ENCODE measurements at regions not wholly inside any gene's neighbourhood (a gene's known extent, or its start where the extent isn't known, plus 50 kb on each side); places are given as distances from the start of the nearest gene placed in this dataset.
"Not testable (repeated sequence)": the region's sequence is repeated elsewhere in the genome, so short reads cannot be mapped to it uniquely, and the experiment has no call there.

- 62% methylated on average over 16 of the region's 17 CpGs for WGBS (ENCODE audit: insufficient coverage)
- Histone ChIP-seq H3K27me3 (ENCODE audit: control insufficient read depth, insufficient read depth, low read length) (peaks cover 15% of the 10 kb centered on the region), H3K9me3 (ENCODE audit: control insufficient read depth, insufficient read depth, low read length) (no peaks in the 10 kb centered on the region), H3K36me3 (ENCODE audit: control insufficient read depth, insufficient read depth, low read length) (no peaks in the 10 kb centered on the region), H3K4me1 (ENCODE audit: control insufficient read depth, insufficient read depth, low read length) (peaks cover 22% of the 10 kb centered on the region), H3K4me3 (ENCODE audit: low read depth, low read length) (no peak overlapping the region), H3K27ac (ENCODE audit: low read depth, low read length) (no peak overlapping the region)
- DNase-seq (ENCODE audit: low read depth in 4 of 6, low spot score in 6 of 6), result no peak
These were observed 116.7 kb upstream of the LPCAT1 start for GRCh38 chr5:1640421-1640881.

GRCh38 chr5:1639757-1640156, 116.0 kb upstream of the LPCAT1 start:
- no peak overlapping the region for H3K4me3 ChIP-seq (ENCODE audit: low read depth, low read length)
- peaks cover 15% of the 10 kb centered on the region for H3K27me3 ChIP-seq (ENCODE audit: control insufficient read depth, insufficient read depth, low read length)
- no peaks in the 10 kb centered on the region for H3K9me3 ChIP-seq (ENCODE audit: control insufficient read depth, insufficient read depth, low read length)
- no peak overlapping the region for H3K27ac ChIP-seq (ENCODE audit: low read depth, low read length)
- no peak for DNase-seq (ENCODE audit: low read depth in 4 of 6, low spot score in 6 of 6)
- H3K36me3 ChIP-seq (ENCODE audit: control insufficient read depth, insufficient read depth, low read length), result no peaks in the 10 kb centered on the region
- 88% methylated on average over 14 of the region's 14 CpGs for WGBS (ENCODE audit: insufficient coverage)
- peaks cover 19% of the 10 kb centered on the region for H3K4me1 ChIP-seq (ENCODE audit: control insufficient read depth, insufficient read depth, low read length)

- Histone ChIP-seq H3K27me3 (ENCODE audit: control insufficient read depth, insufficient read depth, low read length) (peaks cover 9% of the 10 kb centered on the region), H3K27ac (ENCODE audit: low read depth, low read length) (no peak overlapping the region), H3K4me3 (ENCODE audit: low read depth, low read length) (no peak overlapping the region), H3K9me3 (ENCODE audit: control insufficient read depth, insufficient read depth, low read length) (no peaks in the 10 kb centered on the region), H3K36me3 (ENCODE audit: control insufficient read depth, insufficient read depth, low read length) (no peaks in the 10 kb centered on the region), H3K4me1 (ENCODE audit: control insufficient read depth, insufficient read depth, low read length) (peaks cover 22% of the 10 kb centered on the region)
- DNase-seq (ENCODE audit: low read depth in 4 of 6, low spot score in 6 of 6), result no peak
- 85% methylated on average over 15 of the region's 23 CpGs for WGBS (ENCODE audit: insufficient coverage)
These were observed 115.1 kb upstream of the LPCAT1 start for GRCh38 chr5:1638658-1639400.

GRCh38 chr5:1637639-1638481, 114.1 kb upstream of the LPCAT1 start:
- Histone ChIP-seq H3K27me3 (ENCODE audit: control insufficient read depth, insufficient read depth, low read length) (peaks cover 3% of the 10 kb centered on the region), H3K36me3 (ENCODE audit: control insufficient read depth, insufficient read depth, low read length) (no peaks in the 10 kb centered on the region), H3K27ac (ENCODE audit: low read depth, low read length) (no peak overlapping the region), H3K4me3 (ENCODE audit: low read depth, low read length) (no peak overlapping the region), H3K4me1 (ENCODE audit: control insufficient read depth, insufficient read depth, low read length) (peaks cover 22% of the 10 kb centered on the region), H3K9me3 (ENCODE audit: control insufficient read depth, insufficient read depth, low read length) (no peaks in the 10 kb centered on the region)
- no peak for DNase-seq (ENCODE audit: low read depth in 4 of 6, low spot score in 6 of 6)
- WGBS (ENCODE audit: insufficient coverage), result 93% methylated on average over 24 of the region's 24 CpGs

GRCh38 chr5:1636981-1637638, 113.3 kb upstream of the LPCAT1 start:
- H3K27me3 ChIP-seq (ENCODE audit: control insufficient read depth, insufficient read depth, low read length), result no peaks in the 10 kb centered on the region
- H3K4me1 ChIP-seq (ENCODE audit: control insufficient read depth, insufficient read depth, low read length), result peaks cover 21% of the 10 kb centered on the region
- H3K36me3 ChIP-seq (ENCODE audit: control insufficient read depth, insufficient read depth, low read length), result no peaks in the 10 kb centered on the region
- no peak for DNase-seq (ENCODE audit: low read depth in 4 of 6, low spot score in 6 of 6)
- H3K9me3 ChIP-seq (ENCODE audit: control insufficient read depth, insufficient read depth, low read length), result no peaks in the 10 kb centered on the region
- H3K27ac ChIP-seq (ENCODE audit: low read depth, low read length), result no peak overlapping the region
- 91% methylated on average over 16 of the region's 24 CpGs for WGBS (ENCODE audit: insufficient coverage)
- no peak overlapping the region for H3K4me3 ChIP-seq (ENCODE audit: low read depth, low read length)

GRCh38 chr5:1636208-1636770, 112.5 kb upstream of the LPCAT1 start:
- not testable (repeated sequence) for H3K4me3 ChIP-seq (ENCODE audit: low read depth, low read length); H3K9me3 ChIP-seq (ENCODE audit: control insufficient read depth, insufficient read depth, low read length); DNase-seq (ENCODE audit: low read depth in 4 of 6, low spot score in 6 of 6); H3K27me3 ChIP-seq (ENCODE audit: control insufficient read depth, insufficient read depth, low read length); H3K27ac ChIP-seq (ENCODE audit: low read depth, low read length); H3K36me3 ChIP-seq (ENCODE audit: control insufficient read depth, insufficient read depth, low read length)
- peaks cover 20% of the 10 kb centered on the region for H3K4me1 ChIP-seq (ENCODE audit: control insufficient read depth, insufficient read depth, low read length)
- WGBS (ENCODE audit: insufficient coverage), result 90% methylated on average over 15 of the region's 21 CpGs

- H3K9me3 ChIP-seq (ENCODE audit: control insufficient read depth, insufficient read depth, low read length); H3K27me3 ChIP-seq (ENCODE audit: control insufficient read depth, insufficient read depth, low read length); H3K27ac ChIP-seq (ENCODE audit: low read depth, low read length); H3K4me3 ChIP-seq (ENCODE audit: low read depth, low read length); H3K36me3 ChIP-seq (ENCODE audit: control insufficient read depth, insufficient read depth, low read length); DNase-seq (ENCODE audit: low read depth in 4 of 6, low spot score in 6 of 6): not testable (repeated sequence)
- no CpG with 5 or more reads among the region's 2 CpGs for WGBS (ENCODE audit: insufficient coverage)
- peaks cover 14% of the 10 kb centered on the region for H3K4me1 ChIP-seq (ENCODE audit: control insufficient read depth, insufficient read depth, low read length)
These were observed 111.7 kb upstream of the LPCAT1 start for GRCh38 chr5:1635477-1635876.

GRCh38 chr5:1634337-1634661, 110.5 kb upstream of the LPCAT1 start:
- H3K4me1 ChIP-seq (ENCODE audit: control insufficient read depth, insufficient read depth, low read length), result peaks cover 14% of the 10 kb centered on the region
- peaks cover 3% of the 10 kb centered on the region for H3K36me3 ChIP-seq (ENCODE audit: control insufficient read depth, insufficient read depth, low read length)
- no peaks in the 10 kb centered on the region for H3K27me3 ChIP-seq (ENCODE audit: control insufficient read depth, insufficient read depth, low read length)
- H3K27ac ChIP-seq (ENCODE audit: low read depth, low read length), result peak overlapping the region; percentile 67
- WGBS (ENCODE audit: insufficient coverage), result 22% methylated on average over 4 of the region's 18 CpGs
- DNase-seq (ENCODE audit: low read depth in 4 of 6, low spot score in 6 of 6), result no peak
- no peaks in the 10 kb centered on the region for H3K9me3 ChIP-seq (ENCODE audit: control insufficient read depth, insufficient read depth, low read length)
- H3K4me3 ChIP-seq (ENCODE audit: low read depth, low read length), result peak overlapping the region; percentile 74

GRCh38 chr5:1633605-1634336, 110.0 kb upstream of the LPCAT1 start:
- Histone ChIP-seq H3K27me3 (ENCODE audit: control insufficient read depth, insufficient read depth, low read length) (no peaks in the 10 kb centered on the region), H3K27ac (ENCODE audit: low read depth, low read length) (peak overlapping the region; percentile 67), H3K36me3 (ENCODE audit: control insufficient read depth, insufficient read depth, low read length) (peaks cover 3% of the 10 kb centered on the region), H3K4me3 (ENCODE audit: low read depth, low read length) (peak overlapping the region; percentile 74), H3K9me3 (ENCODE audit: control insufficient read depth, insufficient read depth, low read length) (no peaks in the 10 kb centered on the region), H3K4me1 (ENCODE audit: control insufficient read depth, insufficient read depth, low read length) (peaks cover 14% of the 10 kb centered on the region)
- DNase-seq (ENCODE audit: low read depth in 4 of 6, low spot score in 6 of 6), result peak; percentile 62 to 95 (median 74)
- 1% methylated on average over 75 of the region's 75 CpGs for WGBS (ENCODE audit: insufficient coverage)
